Panc1 (cell line): ENCODE measurements at regions not wholly inside any gene's neighbourhood (a gene's known extent, or its start where the extent isn't known, plus 50 kb on each side); places are given as distances from the start of the nearest gene placed in this dataset.

Experiments used
- CTCF ChIP-seq: fragments of 450-650 bp; IDR thresholded peaks from 2 replicates; pipeline ENCODE4 v1.5.1; 2017; ENCODE audit warnings: mild to moderate bottlenecking
- POLR2AphosphoS5 ChIP-seq: IDR thresholded peaks from 2 replicates; pipeline ENCODE4 v1.6.1; 2012; ENCODE audit warnings: mild to moderate bottlenecking, low read depth, low read length, moderate library complexity
- REST ChIP-seq, 2 experiments: IDR thresholded peaks; 2 replicates each; pipeline ENCODE4 v1.6.1; 2011 to 2012; ENCODE audit warnings: low read depth in 2 of 2, control low read depth in 1 of 2, low read length in 1 of 2, mild to moderate bottlenecking in 1 of 2, moderate library complexity in 1 of 2; ENCODE audit not compliant: insufficient read depth in 1 of 2

- TF ChIP-seq CTCF (no peak), POLR2AphosphoS5 (no peak), REST (IDR thresholded peaks at IDR 0.05; ENCODE audit: insufficient read depth in 1 of 2, low read depth in 2 of 2, low read length in 1 of 2) (no peak)
These were observed 120.9 kb upstream of the KCNMB2 start for GRCh38 chr3:178415384-178415783.
